Ecto neural progenitor cell (in vitro differentiated cells): ENCODE measurements at regions not wholly inside any gene's neighbourhood (a gene's known extent, or its start where the extent isn't known, plus 50 kb on each side); places are given as distances from the start of the nearest gene placed in this dataset.
"Not testable (repeated sequence)": the region's sequence is repeated elsewhere in the genome, so short reads cannot be mapped to it uniquely, and the experiment has no call there.

Experiments used
- DNase-seq: peaks from one replicate; pipeline ENCODE4 v3.0.0-alpha.2; 2018; ENCODE audit warnings: low spot score

GRCh38 chr5:66234241-66234640 lies 90.1 kb downstream of the SREK1 start:
- DNase-seq: no peak

- no peak for DNase-seq
These were observed 94.3 kb downstream of the SREK1 start for GRCh38 chr5:66238435-66238834.

DNA sequence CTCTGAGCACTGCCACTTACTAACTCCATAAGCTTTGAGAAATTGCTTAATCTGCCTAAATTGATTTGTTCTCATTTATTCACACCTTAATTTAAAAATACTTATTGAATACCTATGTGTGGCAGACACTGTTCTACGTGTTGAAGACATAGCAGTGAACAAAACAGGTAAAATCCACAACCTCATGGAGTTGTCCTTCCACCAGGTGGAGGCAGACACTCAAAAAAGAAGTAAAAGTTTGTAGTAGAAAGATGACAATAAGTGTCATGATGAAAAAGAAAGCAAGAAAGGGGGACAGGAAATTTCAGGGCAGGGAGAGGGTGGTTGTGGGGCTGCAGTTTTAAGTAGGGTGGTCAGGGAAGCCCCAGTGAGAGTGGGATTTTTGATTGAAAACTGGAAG lies 94.9 kb downstream of the SREK1 start:
- no peak for DNase-seq

DNA sequence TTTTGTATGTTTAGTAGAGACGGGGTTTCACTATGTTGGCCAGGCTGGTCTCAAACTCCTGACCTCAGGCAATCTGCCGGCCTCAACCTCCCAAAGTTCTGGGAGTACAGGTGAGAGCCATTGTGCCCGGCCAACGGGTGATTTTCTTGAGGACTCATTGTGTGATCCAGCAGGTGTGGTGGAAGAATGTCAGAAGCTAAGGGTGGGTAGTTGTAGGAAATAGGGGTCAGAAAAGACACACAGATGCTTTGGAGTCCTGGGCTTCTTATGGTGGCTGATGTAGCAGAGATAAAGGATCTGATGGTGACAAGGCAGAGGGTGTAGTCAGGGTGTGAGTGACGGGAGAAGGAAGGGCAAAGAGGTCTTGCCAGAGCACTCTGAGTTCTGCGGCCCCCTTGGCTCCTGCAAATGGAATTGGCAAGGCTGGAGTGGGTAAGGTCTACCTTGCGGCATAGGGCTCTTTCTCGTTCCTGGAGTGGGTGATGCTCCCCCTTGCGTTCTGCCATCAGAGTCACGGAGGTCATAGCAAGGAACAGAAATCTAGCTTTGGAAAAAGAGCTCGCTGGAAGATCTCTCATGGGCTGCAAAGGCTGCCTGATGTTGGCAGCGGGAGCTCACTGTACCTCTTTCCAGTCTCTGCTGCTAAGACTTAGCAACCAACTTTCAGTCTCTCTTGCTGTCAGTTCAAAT lies 97.2 kb downstream of the SREK1 start:
- no peak for DNase-seq

GRCh38 chr5:66242050-66242715 lies 98.1 kb downstream of the SREK1 start:
- DNase-seq: no peak

GRCh38 chr5:66246608-66247007 lies 102.5 kb downstream of the SREK1 start:
- no peak for DNase-seq

DNA sequence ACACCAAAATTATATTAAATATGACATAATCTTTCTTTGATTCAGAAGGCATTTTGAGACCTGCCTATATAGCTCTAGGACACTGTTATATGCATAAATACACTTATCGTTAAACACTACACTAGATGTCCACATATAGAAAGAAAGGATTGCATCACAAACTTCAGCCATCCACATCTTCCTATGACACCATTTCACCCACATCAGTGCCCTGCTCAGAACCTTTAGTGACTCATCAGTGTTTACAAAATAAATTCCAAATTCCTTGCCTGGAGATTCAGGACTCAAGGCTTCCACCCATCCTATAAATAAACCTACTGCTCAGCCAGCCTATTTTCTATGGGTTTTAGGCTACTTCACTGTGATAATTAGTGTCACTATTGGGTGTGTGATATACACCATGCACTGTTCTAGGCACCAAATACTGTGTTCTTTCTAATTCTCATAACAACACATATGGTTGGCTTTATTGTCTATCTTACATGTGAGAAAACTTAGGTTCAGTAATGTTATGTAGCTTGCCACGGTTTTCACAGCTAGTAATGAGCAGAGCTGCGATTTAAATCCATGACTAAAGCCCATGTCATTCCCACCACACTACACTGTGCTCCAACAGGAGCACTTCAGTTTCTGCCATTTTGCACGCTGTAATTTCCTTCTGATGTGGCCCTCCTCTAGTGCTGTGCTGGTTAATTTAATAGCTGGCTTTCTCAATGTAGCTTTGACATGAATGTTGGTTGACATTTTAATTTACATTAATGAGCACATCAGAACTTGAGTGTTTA lies 103.3 kb downstream of the SREK1 start:
- no peak for DNase-seq

- DNase-seq: no peak
These were observed 104.8 kb downstream of the SREK1 start for GRCh38 chr5:66248874-66249273.

DNA sequence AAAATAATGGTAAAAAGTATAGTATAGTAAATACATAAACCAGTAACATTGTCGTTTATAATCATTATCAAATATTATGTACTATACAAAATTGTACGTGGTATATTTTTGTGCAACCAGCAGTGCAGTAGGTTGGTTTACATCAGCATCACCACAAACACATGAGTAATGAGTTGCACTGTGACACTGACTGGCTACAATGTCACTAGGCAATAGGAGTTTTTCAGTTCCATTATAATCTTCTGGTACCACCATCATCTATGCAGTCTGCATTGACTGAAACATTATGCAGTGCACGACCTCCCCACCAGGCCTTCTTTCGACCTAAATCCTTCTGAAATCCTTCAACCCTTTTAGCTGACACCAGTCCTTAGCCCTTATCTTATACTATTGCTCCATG lies 105.8 kb downstream of the SREK1 start:
- no peak for DNase-seq

GRCh38 chr5:66252849-66253248 lies 108.7 kb downstream of the SREK1 start:
- no peak for DNase-seq

DNA sequence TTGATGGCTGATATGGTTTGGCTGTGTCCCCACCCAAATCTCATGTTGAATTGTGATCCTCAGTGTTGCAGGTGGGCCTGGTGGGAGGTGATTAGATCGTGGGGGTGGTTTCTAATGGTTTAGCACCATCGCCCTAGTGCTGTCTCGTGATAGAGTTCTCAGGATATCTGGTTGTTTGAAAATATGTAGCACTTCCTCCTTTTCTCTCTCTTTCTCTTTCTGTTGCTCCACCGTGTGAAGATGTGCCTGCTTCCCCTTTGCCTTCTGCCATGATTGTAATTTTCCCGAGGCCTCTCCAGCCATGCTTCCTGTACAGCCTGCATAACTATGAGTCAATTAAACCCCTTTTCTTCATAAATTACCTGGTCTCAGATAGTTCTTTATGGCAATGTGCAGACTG lies 111.6 kb downstream of the SREK1 start:
- DNase-seq: no peak

GRCh38 chr5:66273121-66273520 lies 129.0 kb downstream of the SREK1 start:
- DNase-seq: no peak

- no peak for DNase-seq
These were observed 132.9 kb downstream of the SREK1 start for GRCh38 chr5:66276986-66277385.

DNA sequence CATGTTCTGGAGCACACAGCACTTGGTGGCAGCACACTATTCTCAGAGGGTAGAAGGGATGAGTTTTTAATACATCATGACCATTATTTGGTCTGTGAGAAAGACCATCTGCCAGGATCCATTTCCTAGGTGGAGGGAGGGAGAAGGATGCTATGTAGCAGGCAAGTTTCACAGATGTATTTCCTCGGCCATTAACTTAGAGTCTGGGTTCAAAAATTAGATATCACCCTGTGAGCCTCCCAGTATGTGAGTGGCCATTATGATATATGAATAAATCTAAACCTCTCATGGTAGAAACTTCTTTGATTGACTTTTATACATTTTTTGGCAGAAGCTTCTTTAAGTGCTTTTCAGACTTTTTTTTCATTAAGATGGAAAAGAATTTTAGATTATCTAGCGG lies 133.9 kb downstream of the SREK1 start:
- DNase-seq: no peak

GRCh38 chr5:66281294-66281693 lies 137.2 kb downstream of the SREK1 start:
- no peak for DNase-seq

DNA sequence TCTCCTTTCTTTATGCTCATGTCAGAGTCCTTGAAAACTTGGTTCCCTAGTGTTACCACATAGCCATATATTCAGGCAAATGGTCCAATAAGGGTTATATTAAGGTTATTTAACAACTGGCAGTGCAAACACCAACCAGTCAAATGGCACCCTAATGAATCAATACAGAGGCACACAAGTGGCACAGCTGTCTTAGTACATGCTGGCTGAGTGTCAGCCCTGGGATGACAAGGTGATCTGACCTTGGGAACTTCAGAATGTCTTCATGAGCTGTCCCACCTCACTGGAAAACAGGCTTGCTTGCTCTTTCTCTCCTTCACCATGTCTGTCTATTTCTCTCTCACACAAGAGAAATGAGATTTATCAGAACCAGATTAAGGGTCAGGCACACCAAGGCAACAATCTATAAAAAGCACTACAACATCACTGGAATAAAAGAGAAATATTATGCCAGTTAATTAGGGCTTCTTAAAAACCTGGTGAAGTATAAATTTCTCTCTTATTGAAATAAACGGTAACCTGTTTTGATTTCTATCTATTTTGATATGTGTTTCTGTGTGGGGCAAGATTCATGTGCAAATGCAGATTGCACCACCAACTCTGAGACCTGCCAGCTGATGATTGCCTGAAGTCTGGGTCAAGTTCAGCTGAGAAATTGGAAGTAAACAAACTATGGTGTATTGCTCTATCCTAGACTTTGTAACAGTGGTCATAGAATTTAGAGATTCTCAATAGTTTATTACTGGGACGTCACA lies 140.7 kb downstream of the SREK1 start:
- DNase-seq: no peak

DNA sequence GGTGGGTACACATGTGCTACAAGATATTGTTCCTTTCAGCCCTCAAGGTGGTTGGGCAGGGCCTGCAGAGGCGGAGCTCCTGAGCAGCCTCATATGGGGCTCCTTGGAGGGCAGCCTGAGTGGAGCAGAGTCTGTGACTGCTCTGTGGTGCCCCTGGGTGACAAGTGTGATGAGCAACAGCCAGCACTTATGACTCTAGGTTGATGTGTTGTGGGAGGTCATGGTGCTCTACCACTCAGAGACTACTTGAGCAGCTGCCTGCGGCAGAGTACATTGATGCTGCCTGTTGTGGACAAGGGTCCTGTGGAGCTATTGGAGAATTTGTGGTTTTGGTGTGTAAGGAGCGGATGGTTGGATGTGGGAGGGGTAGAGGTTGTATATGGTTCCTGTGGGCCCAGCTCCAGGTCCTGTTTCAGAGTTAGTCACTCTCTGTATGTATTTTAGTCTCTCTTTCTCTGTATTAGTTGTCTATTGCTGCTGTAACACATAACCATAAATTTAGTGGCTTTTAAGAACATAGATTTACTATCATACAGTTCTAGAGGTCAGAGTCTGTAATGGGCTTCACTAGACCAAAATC lies 141.3 kb downstream of the SREK1 start:
- no peak for DNase-seq

DNA sequence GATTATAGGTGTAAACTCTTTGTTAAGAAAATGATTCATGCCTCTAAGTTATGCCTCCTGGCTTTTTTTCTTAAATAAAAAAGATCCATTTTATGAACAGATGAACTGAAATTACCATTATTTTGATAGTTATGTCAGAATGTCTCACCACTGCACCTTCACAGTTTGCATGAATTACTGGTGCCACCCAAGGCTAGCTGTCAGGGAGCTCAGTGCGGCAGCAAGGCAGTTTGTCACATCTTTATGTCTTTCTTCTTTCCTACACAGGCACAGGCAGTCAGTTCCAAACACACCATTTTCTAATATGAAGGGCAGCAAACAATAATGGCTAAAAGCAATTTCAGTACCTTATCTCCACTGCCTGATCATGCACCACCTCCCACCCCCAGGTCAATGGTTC lies 147.7 kb downstream of the SREK1 start:
- no peak for DNase-seq

- not testable (repeated sequence) for DNase-seq
These were observed 149.8 kb downstream of the SREK1 start for GRCh38 chr5:66293851-66294250.

GRCh38 chr5:66299463-66299862 lies 155.4 kb downstream of the SREK1 start:
- DNase-seq: no peak

DNA sequence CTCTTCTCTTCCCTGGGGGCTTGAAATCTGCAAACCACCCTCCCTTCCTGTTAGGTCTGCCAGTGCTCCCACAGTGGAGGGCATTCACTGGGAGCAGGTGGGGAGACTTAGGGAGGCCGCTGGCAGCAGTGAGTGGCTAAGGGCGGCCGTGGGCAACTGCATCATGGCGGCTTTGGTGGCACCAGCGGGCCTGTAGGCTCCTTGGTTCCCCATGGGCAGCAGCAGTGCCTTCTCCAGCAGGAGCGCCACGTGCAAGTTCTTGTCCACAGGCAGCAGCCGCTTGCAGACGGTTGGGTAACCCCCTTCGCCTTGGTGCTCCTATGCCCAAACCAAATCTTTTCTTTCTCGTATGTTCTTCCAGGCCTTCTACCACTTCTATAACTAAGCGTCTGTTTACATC lies 158.2 kb downstream of the SREK1 start:
- no peak for DNase-seq
